Ascending aorta (tissue), 2 donors: ENCODE measurements at regions not wholly inside any gene's neighbourhood (a gene's known extent, or its start where the extent isn't known, plus 50 kb on each side); places are given as distances from the start of the nearest gene placed in this dataset.

Experiments
- DNase-seq, 2 donors: peaks; one replicate each; pipeline ENCODE4 v3.0.0-alpha.2; 2019; ENCODE audit warnings: low spot score in 2 of 2
- H3K27ac ChIP-seq, 2 donors: fragments of 200-600 bp; sonication (generic); one replicate each; pipeline ENCODE4 v1.5.1; 2016 to 2017; ENCODE audit warnings: mild to moderate bottlenecking in 1 of 2
- H3K27me3 ChIP-seq: fragments of 200-600 bp; sonication (generic); one replicate; pipeline ENCODE4 v1.5.1; 2017
- H3K36me3 ChIP-seq, 2 donors: fragments of 200-600 bp; sonication (generic); one replicate each; pipeline ENCODE4 v1.5.1; 2016
- H3K4me1 ChIP-seq, 2 donors: fragments of 200-600 bp; sonication (generic); one replicate each; pipeline ENCODE4 v1.5.1; 2016 to 2017; ENCODE audit warnings: mild to moderate bottlenecking in 1 of 2
- H3K4me3 ChIP-seq, 2 donors: fragments of 200-600 bp; sonication (generic); one replicate each; pipeline ENCODE4 v1.5.1; 2016 to 2017; ENCODE audit warnings: mild to moderate bottlenecking in 1 of 2
- H3K9me3 ChIP-seq, 2 donors: fragments of 200-600 bp; sonication (generic); one replicate each; pipeline ENCODE4 v1.5.1; 2016
- intact Hi-C: fragments of 100-400 bp; cut with DNase I; formaldehyde crosslinking; loops from one replicate; pipeline ENCODE4 v1.15.1; 2023
- TF ChIP-seq, protein P1 (sequence below), 3 experiments: fragments of 200-600 bp in 2 of 3; fragments of 450-650 bp in 1 of 3; sonication (generic) in 2 of 3; IDR thresholded peaks; one replicate each; pipeline ENCODE4 v1.5.1; 2016 to 2019; ENCODE audit warnings: antibody characterized with exemption in 3 of 3, mild to moderate bottlenecking in 1 of 3, moderate library complexity in 1 of 3

DNA sequence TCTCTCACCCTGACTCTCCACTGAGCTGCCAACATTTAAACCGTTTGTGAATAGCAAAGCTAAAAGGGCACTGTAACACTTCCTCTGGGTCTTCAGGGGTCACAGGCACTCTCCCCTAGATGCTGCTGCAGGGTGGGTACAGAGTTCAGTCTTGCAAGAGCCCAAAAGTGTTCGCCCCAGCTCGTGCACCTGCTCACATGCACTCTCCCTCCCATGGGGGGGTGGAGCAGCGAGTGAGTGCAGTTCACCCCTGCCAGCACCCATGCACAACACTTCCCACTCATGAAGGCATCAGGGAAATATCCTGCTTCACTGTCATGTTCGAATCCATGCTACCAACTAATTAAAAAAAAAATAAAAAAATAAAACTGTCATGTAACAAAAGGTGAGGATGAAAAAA lies 950.7 kb upstream of the PRR20A start:
- TF ChIP-seq, protein P1, sequence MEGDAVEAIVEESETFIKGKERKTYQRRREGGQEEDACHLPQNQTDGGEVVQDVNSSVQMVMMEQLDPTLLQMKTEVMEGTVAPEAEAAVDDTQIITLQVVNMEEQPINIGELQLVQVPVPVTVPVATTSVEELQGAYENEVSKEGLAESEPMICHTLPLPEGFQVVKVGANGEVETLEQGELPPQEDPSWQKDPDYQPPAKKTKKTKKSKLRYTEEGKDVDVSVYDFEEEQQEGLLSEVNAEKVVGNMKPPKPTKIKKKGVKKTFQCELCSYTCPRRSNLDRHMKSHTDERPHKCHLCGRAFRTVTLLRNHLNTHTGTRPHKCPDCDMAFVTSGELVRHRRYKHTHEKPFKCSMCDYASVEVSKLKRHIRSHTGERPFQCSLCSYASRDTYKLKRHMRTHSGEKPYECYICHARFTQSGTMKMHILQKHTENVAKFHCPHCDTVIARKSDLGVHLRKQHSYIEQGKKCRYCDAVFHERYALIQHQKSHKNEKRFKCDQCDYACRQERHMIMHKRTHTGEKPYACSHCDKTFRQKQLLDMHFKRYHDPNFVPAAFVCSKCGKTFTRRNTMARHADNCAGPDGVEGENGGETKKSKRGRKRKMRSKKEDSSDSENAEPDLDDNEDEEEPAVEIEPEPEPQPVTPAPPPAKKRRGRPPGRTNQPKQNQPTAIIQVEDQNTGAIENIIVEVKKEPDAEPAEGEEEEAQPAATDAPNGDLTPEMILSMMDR (IDR thresholded peaks at IDR 0.05): no peak
- intact Hi-C loops: no loop called here

DNA sequence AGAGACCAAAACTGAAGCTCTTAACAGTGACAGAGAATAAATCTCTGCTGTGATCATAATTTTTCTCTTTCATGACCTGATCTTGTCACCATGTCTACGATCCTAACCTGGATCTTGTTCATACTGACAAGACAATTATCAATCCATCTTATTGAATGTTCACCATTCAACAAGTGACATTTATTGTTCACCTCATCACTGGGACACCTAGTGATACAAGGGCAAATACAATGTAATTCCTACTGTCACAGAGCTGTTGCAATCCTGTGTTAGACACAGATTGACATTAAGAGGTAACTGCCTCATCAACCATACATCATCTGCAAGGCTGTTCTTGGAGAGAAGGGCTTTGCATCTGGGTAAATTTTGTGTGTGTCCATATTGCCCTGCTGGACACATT lies 942.4 kb upstream of the PRR20A start:
- no peak for DNase-seq
- intact Hi-C loops: no loop called here
- TF ChIP-seq, protein P1 (IDR thresholded peaks at IDR 0.05): no peak
- Histone ChIP-seq H3K4me1 (no peaks in the 10 kb centered on the region), H3K36me3 (no peaks in the 10 kb centered on the region), H3K4me3 (no peak overlapping the region), H3K9me3 (no peaks in the 10 kb centered on the region), H3K27me3 (no peaks in the 10 kb centered on the region), H3K27ac (no peak overlapping the region)

More for the DNA sequence above, 950.7 kb upstream of the PRR20A start:
- Histone ChIP-seq H3K27ac (no peak overlapping the region), H3K27me3 (no peaks in the 10 kb centered on the region), H3K36me3 (no peaks in the 10 kb centered on the region), H3K4me1 (no peaks in the 10 kb centered on the region), H3K9me3 (no peaks in the 10 kb centered on the region), H3K4me3 (no peak overlapping the region)
- no peak for DNase-seq

DNA sequence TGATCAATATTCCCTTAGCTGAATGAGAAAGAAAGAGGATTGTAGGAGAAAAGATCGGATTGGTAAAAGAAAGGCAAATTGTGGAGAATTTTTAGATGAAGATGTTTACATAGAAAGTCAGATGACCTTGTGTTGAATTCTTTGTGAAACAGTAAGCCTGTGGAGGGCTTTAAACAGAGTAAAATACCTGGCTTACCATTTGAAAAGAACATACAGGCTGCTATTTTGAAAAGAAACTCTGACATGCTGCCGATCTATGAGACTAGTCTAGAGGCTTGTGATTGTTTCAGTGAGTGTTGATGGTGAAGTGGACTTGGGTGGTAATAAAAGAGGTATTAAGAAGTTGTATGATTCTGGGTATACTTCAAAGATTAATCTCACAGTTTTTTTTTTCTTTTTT lies 938.9 kb upstream of the PRR20A start:
- H3K27me3 ChIP-seq: no peaks in the 10 kb centered on the region
- DNase-seq: no peak
- no peaks in the 10 kb centered on the region for H3K36me3 ChIP-seq
- no peaks in the 10 kb centered on the region for H3K4me1 ChIP-seq
- intact Hi-C loops: no loop called here
- no peak overlapping the region for H3K27ac ChIP-seq
- H3K4me3 ChIP-seq: no peak overlapping the region
- TF ChIP-seq, protein P1 (IDR thresholded peaks at IDR 0.05): no peak
- no peaks in the 10 kb centered on the region for H3K9me3 ChIP-seq

DNA sequence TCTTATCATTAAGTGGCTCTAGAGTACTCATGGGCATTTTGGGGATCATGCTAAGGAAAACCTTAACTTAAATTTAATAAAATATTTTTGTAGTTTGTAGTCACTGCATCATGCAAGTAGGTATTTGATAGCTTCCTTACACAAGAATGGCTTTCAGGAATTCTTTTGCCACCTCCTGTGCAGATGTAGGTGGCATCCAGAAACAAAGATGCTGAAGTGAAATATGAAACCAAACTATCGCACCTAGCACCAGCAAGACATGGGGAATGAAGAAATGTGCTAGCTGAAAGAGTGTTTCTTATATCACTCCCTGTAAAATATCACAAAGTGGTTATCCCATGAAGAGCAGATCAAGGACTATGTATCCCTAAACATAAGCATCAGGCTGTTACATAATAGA lies 924.5 kb upstream of the PRR20A start:
- Histone ChIP-seq H3K27me3 (no peaks in the 10 kb centered on the region), H3K9me3 (no peaks in the 10 kb centered on the region), H3K4me1 (no peaks in the 10 kb centered on the region), H3K36me3 (no peaks in the 10 kb centered on the region), H3K27ac (no peak overlapping the region), H3K4me3 (no peak overlapping the region)
- DNase-seq: no peak
- intact Hi-C loops: no loop called here
- TF ChIP-seq, protein P1 (IDR thresholded peaks at IDR 0.05): no peak

DNA sequence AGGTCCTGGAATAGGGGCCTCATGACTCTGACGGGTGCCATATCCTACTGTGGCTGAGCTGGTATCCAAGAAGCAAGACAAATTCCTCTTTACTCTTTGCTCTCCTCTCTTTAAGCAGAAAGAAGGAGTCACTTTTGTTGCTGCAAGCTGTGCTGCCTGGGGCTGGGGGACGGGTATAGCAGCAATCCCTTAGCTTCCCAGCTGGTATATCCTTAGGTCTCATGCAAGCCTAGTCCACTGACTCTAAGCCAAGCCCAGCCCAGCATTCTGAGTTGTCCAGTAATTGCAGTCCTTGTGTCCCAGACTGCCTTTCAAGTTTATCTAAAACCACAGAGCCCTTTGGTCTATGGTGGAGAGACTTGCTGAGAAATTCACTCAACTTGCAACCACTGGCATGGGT lies 893.0 kb upstream of the PRR20A start:
- Histone ChIP-seq H3K36me3 (no peaks in the 10 kb centered on the region), H3K27ac (no peak overlapping the region), H3K9me3 (no peaks in the 10 kb centered on the region), H3K27me3 (no peaks in the 10 kb centered on the region), H3K4me3 (no peak overlapping the region), H3K4me1 (no peaks in the 10 kb centered on the region)
- TF ChIP-seq, protein P1 (IDR thresholded peaks at IDR 0.05): no peak
- no peak for DNase-seq
- intact Hi-C loops: no loop called here

DNA sequence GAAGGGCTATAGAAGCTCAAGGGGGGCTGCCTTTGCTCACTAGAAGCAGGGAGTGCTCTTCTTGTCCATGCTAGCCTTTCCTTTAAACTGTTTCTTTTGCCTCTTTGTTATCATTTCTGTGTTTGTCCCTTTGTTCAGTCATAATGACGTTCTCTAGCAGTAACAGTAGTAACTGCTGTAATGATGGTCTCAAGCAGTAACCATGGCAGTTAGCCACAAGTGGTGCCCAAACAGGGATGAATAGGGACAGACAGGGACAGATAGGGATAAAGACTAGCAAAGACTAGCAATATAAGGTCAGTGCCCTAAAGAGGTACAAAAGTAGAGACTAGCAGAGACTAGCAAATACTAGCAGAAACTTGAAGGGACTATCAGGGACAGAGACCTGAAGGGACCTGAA lies 869.0 kb upstream of the PRR20A start:
- no peaks in the 10 kb centered on the region for H3K27me3 ChIP-seq
- no peaks in the 10 kb centered on the region for H3K36me3 ChIP-seq
- H3K4me1 ChIP-seq: no peaks in the 10 kb centered on the region
- no peak for DNase-seq
- H3K4me3 ChIP-seq: no peak overlapping the region
- TF ChIP-seq, protein P1 (IDR thresholded peaks at IDR 0.05): no peak
- no peak overlapping the region for H3K27ac ChIP-seq
- intact Hi-C loops: no loop called here
- no peaks in the 10 kb centered on the region for H3K9me3 ChIP-seq
